Right lobe of liver (tissue), 6 donors: ENCODE measurements at regions not wholly inside any gene's neighbourhood (a gene's known extent, or its start where the extent isn't known, plus 50 kb on each side); places are given as distances from the start of the nearest gene placed in this dataset.
"Not testable (repeated sequence)": the region's sequence is repeated elsewhere in the genome, so short reads cannot be mapped to it uniquely, and the experiment has no call there.

Source experiments
- ATAC-seq, 4 donors: fragments of 200-7000 bp; cut with Tn5 transposase; one replicate each; pipeline ENCODE4 v1.9.1; 2020; ENCODE audit warnings: mild to moderate bottlenecking in 4 of 4, moderate library complexity in 4 of 4
- DNase-seq, 3 donors: peaks; one replicate each; pipeline ENCODE4 v3.0.0-alpha.2; 2020
- H3K27ac ChIP-seq, 3 donors: fragments of 200-600 bp; one replicate each; pipeline ENCODE4 v1.8.0; 2022
- H3K27me3 ChIP-seq, 2 donors: fragments of 200-600 bp; one replicate each; pipeline ENCODE4 v1.8.0; 2022
- H3K36me3 ChIP-seq, 4 donors: fragments of 200-600 bp; sonication (generic) in 1 of 4; one replicate each; pipeline versions ENCODE4 v1.5.1 to v1.8.0; 2017 to 2022; ENCODE audit warnings: control low read depth in 1 of 4
- H3K4me1 ChIP-seq, 4 donors: fragments of 200-600 bp; sonication (generic) in 1 of 4; one replicate each; pipeline versions ENCODE4 v1.5.1 to v1.8.0; 2017 to 2022; ENCODE audit warnings: control low read depth in 1 of 4
- H3K4me3 ChIP-seq, 3 donors: fragments of 200-600 bp; one replicate each; pipeline ENCODE4 v1.8.0; 2022
- H3K9me3 ChIP-seq, 4 donors: fragments of 200-600 bp; sonication (generic) in 1 of 4; one replicate each; pipeline versions ENCODE4 v1.5.1 to v1.8.0; 2017 to 2022; ENCODE audit warnings: control low read depth in 1 of 4
- CTCF ChIP-seq, 4 donors: fragments of 200-600 bp in 3 of 4; fragments of 450-650 bp in 1 of 4; IDR thresholded peaks; one replicate each; pipeline versions ENCODE4 v1.5.1 to v1.8.0; 2016 to 2022; ENCODE audit warnings: antibody characterized with exemption in 4 of 4, mild to moderate bottlenecking in 2 of 4
- POLR2A ChIP-seq: fragments of 450-650 bp; IDR thresholded peaks from one replicate; pipeline ENCODE4 v1.6.1; 2017; ENCODE audit warnings: antibody characterized with exemption, mild to moderate bottlenecking
- WGBS: methylation state at CpG from one replicate; pipeline ENCODE4 v1.1.6; 2018; ENCODE audit warnings: low coverage, low lambda C conversion rate; ENCODE audit not compliant: insufficient coverage; ENCODE audit errors: missing lambda C conversion rate; 5-methylcytosine and 5-hydroxymethylcytosine counted together
- intact Hi-C, 2 donors: fragments of 100-400 bp; cut with DNase I; formaldehyde crosslinking; loops; one replicate each; pipeline versions ENCODE4 v1.11.2 to v1.14.1; 2022
- donor health status: DM: no; HTN: yes; CAD: no.
- donor health status: DM: no; HTN: no; CAD: no.
- donor health status: DM: no; HTN: no; CAD: no.
- donor health status: DM: no; HTN: yes; CAD: no.
- donor health status: DM: no; HTN: yes; CAD: no.

- Histone ChIP-seq H3K4me3 (no peak overlapping the region), H3K36me3 (no peaks in the 10 kb centered on the region), H3K9me3 (no peaks in the 10 kb centered on the region), H3K4me1 (no peaks in the 10 kb centered on the region), H3K27ac (no peak overlapping the region), H3K27me3 (no peaks in the 10 kb centered on the region)
- ATAC-seq (peak in 1 of 4 donors; percentile 48), DNase-seq (no peak)
- WGBS = 49% methylated on average over 5 of the region's 5 CpGs
- no peak for TF ChIP-seq CTCF (IDR thresholded peaks at IDR 0.05)
- intact Hi-C loops = no loop called here
Measured at GRCh38 chr6:12621754-12622153, 94.8 kb upstream of the PHACTR1 start.

- no peak overlapping the region for H3K4me3 ChIP-seq
- TF ChIP-seq POLR2A (no peak), CTCF (IDR thresholded peaks at IDR 0.05) (no peak)
- intact Hi-C loops = no loop called here
- no peaks in the 10 kb centered on the region for H3K27me3 ChIP-seq
- no peak for DNase-seq
- no peaks in the 10 kb centered on the region for H3K36me3 ChIP-seq
- H3K9me3 ChIP-seq = no peaks in the 10 kb centered on the region
- no peak for ATAC-seq
- H3K27ac ChIP-seq = no peak overlapping the region
- H3K4me1 ChIP-seq = no peaks in the 10 kb centered on the region
Measured at GRCh38 chr6:12622566-12622965, 94.0 kb upstream of the PHACTR1 start.

- WGBS = 71% methylated on average over 5 of the region's 5 CpGs
- intact Hi-C loops = no loop called here
- DNase-seq (no peak), ATAC-seq (no peak)
- Histone ChIP-seq H3K27me3 (no peaks in the 10 kb centered on the region), H3K4me3 (no peak overlapping the region), H3K4me1 (no peaks in the 10 kb centered on the region), H3K27ac (no peak overlapping the region), H3K9me3 (no peaks in the 10 kb centered on the region), H3K36me3 (no peaks in the 10 kb centered on the region)
- TF ChIP-seq CTCF (IDR thresholded peaks at IDR 0.05) = no peak
- TF ChIP-seq POLR2A = no peak
Measured at GRCh38 chr6:12624142-12624837, 92.3 kb upstream of the PHACTR1 start.

- intact Hi-C loops = no loop called here
- 90% methylated on average over 1 of the region's 1 CpG for WGBS
- Histone ChIP-seq H3K4me3 (no peak overlapping the region), H3K36me3 (no peaks in the 10 kb centered on the region), H3K4me1 (no peaks in the 10 kb centered on the region), H3K27ac (no peak overlapping the region), H3K9me3 (no peaks in the 10 kb centered on the region), H3K27me3 (no peaks in the 10 kb centered on the region)
- no peak for DNase-seq
- TF ChIP-seq POLR2A (no peak), CTCF (IDR thresholded peaks at IDR 0.05) (no peak)
- no peak for ATAC-seq
Measured at GRCh38 chr6:12627053-12627452, 89.5 kb upstream of the PHACTR1 start.

GRCh38 chr6:12628327-12628726 lies 88.2 kb upstream of the PHACTR1 start:
- no peaks in the 10 kb centered on the region for H3K9me3 ChIP-seq
- no peak for ATAC-seq
- H3K27me3 ChIP-seq = no peaks in the 10 kb centered on the region
- WGBS = 94% methylated on average over 2 of the region's 2 CpGs
- intact Hi-C loops = no loop called here
- H3K36me3 ChIP-seq = no peaks in the 10 kb centered on the region
- H3K4me3 ChIP-seq = no peak overlapping the region
- H3K4me1 ChIP-seq = no peaks in the 10 kb centered on the region
- no peak overlapping the region for H3K27ac ChIP-seq
- TF ChIP-seq CTCF (IDR thresholded peaks at IDR 0.05) = no peak
- no peak for TF ChIP-seq POLR2A
- no peak for DNase-seq

- H3K27me3 ChIP-seq, H3K4me1 ChIP-seq, H3K27ac ChIP-seq, H3K4me3 ChIP-seq, H3K36me3 ChIP-seq, intact Hi-C loops, ATAC-seq, DNase-seq, H3K9me3 ChIP-seq: not testable (repeated sequence)
- WGBS = 75% methylated on average over 1 of the region's 1 CpG
Measured at GRCh38 chr6:12633746-12634145, 82.8 kb upstream of the PHACTR1 start.
